H1 (cell line): ENCODE measurements at regions not wholly inside any gene's neighbourhood (a gene's known extent, or its start where the extent isn't known, plus 50 kb on each side); places are given as distances from the start of the nearest gene placed in this dataset.

ENCODE experiments used
- CTCF ChIA-PET: fragments of 300-600 bp; sonication (Branson Sonifier 250); formaldehyde crosslinking; loops from one replicate; lab custom pipeline; 2021; ENCODE audit not compliant: partially characterized antibody; lab: Charles Lee
- POLR2A ChIA-PET: fragments of 300-600 bp; sonication (Branson Sonifier 250); formaldehyde crosslinking; loops from one replicate; lab custom pipeline; 2021; ENCODE audit warnings: inconsistent platforms; ENCODE audit not compliant: partially characterized antibody; lab: Charles Lee
- DNase-seq, 2 experiments: peaks; one replicate each; pipeline versions ENCODE4 v3.0.0 to v3.0.0-alpha.2; 2010 to 2022; ENCODE audit warnings: low spot score in 2 of 2, low read depth in 1 of 2, mixed read lengths in 1 of 2
- FAIRE-seq: peaks from 2 replicates; lab custom pipeline; 2011; peaks lifted over from hg19 to GRCh38; lab: Jason Lieb, UNC
- H2AFZ ChIP-seq: 2 replicates; pipeline ENCODE4 v1.8.1; 2012; ENCODE audit warnings: low read length, inconsistent platforms
- H2AK5ac ChIP-seq: 2 replicates; pipeline ENCODE4 v1.6.1; 2013; ENCODE audit warnings: low read depth, low read length
- H2BK120ac ChIP-seq: replicated peaks from 2 replicates; pipeline ENCODE3; 2013; ENCODE audit warnings: low read depth, low read length, inconsistent platforms
- H2BK12ac ChIP-seq: 2 replicates; pipeline ENCODE4 v1.6.1; 2013; ENCODE audit warnings: low read depth, low read length
- H2BK15ac ChIP-seq: 2 replicates; pipeline ENCODE4 v1.6.1; 2013; ENCODE audit warnings: low read length
- H2BK20ac ChIP-seq: 2 replicates; pipeline ENCODE4 v1.6.1; 2013; ENCODE audit warnings: low read length
- H2BK5ac ChIP-seq: 2 replicates; pipeline ENCODE4 v1.6.1; 2013; ENCODE audit warnings: low read depth, low read length
- H3K14ac ChIP-seq: 2 replicates; pipeline ENCODE4 v1.6.1; 2013; ENCODE audit warnings: inconsistent platforms; ENCODE audit not compliant: insufficient read length
- H3K18ac ChIP-seq: 2 replicates; pipeline ENCODE4 v1.6.1; 2013; ENCODE audit warnings: low read length; ENCODE audit errors: extremely low read depth
- H3K23ac ChIP-seq: 2 replicates; pipeline ENCODE4 v1.6.1; 2013; ENCODE audit warnings: inconsistent platforms; ENCODE audit not compliant: insufficient read length
- H3K23me2 ChIP-seq: 2 replicates; pipeline ENCODE4 v1.6.1; 2013; ENCODE audit warnings: low read depth, low read length
- H3K27ac ChIP-seq: 2 replicates; pipeline ENCODE4 v1.6.1; 2011; ENCODE audit warnings: low read depth, low read length, inconsistent platforms
- H3K27me3 ChIP-seq, 4 experiments: replicated peaks in 1 of 4; 1 replicate in 1 of 4; 2 replicates in 3 of 4; pipeline versions ENCODE4 v1.6.1 to v1.8.1; 2011 to 2013; ENCODE audit warnings: low read length in 3 of 4, mild to moderate bottlenecking in 3 of 4, inconsistent platforms in 2 of 4, mixed read lengths in 2 of 4, moderate library complexity in 1 of 4; ENCODE audit not compliant: control insufficient read depth in 3 of 4, insufficient read depth in 3 of 4; ENCODE audit errors: extremely low read depth in 1 of 4
- H3K36me3 ChIP-seq, 4 experiments: 2 replicates each; pipeline versions ENCODE4 v1.6.1 to v1.8.1; 2011 to 2013; ENCODE audit warnings: mild to moderate bottlenecking in 4 of 4, low read length in 3 of 4, moderate library complexity in 2 of 4, control low read depth in 1 of 4, inconsistent platforms in 1 of 4; ENCODE audit not compliant: insufficient read depth in 4 of 4, control insufficient read depth in 2 of 4
- H3K4ac ChIP-seq: replicated peaks from 2 replicates; pipeline ENCODE3; 2013; ENCODE audit warnings: low read length, low read depth, mixed read lengths, inconsistent platforms; ENCODE audit not compliant: insufficient read length
- H3K4me1 ChIP-seq, 4 experiments: replicated peaks in 1 of 4; 1 replicate in 1 of 4; 2 replicates in 3 of 4; pipeline versions ENCODE4 v1.6.1 to v1.8.1; 2011 to 2013; ENCODE audit warnings: low read length in 3 of 4, inconsistent platforms in 2 of 4, mixed read lengths in 1 of 4; ENCODE audit not compliant: insufficient read depth in 4 of 4, control insufficient read depth in 3 of 4
- H3K4me2 ChIP-seq, 2 experiments: 2 replicates each; pipeline versions ENCODE4 v1.6.1 to v1.8.1; 2011 to 2013; ENCODE audit warnings: low read depth in 2 of 2, low read length in 2 of 2, control low read depth in 1 of 2, inconsistent platforms in 1 of 2, mild to moderate bottlenecking in 1 of 2; ENCODE audit not compliant: insufficient read depth in 1 of 2
- H3K4me3 ChIP-seq, 4 experiments: fragments of 200-600, 300-600 bp in 1 of 4; sonication (generic), shearing (Covaris generic), sonication (Bioruptor Twin) in 1 of 4; 2 replicates each; pipeline versions ENCODE4 v1.5.1 to v1.8.1; 2011 to 2016; ENCODE audit warnings: low read length in 4 of 4, low read depth in 3 of 4, control low read depth in 2 of 4, inconsistent platforms in 2 of 4, mild to moderate bottlenecking in 2 of 4, mixed read lengths in 1 of 4, moderate library complexity in 1 of 4; ENCODE audit not compliant: insufficient read depth in 2 of 4; ENCODE audit errors: extremely low read depth in 1 of 4
- H3K56ac ChIP-seq: replicated peaks from 2 replicates; pipeline ENCODE3; 2013; ENCODE audit warnings: low read depth, mild to moderate bottlenecking, mixed read lengths, low read length, inconsistent platforms; ENCODE audit not compliant: insufficient read length
- H3K79me1 ChIP-seq: 2 replicates; pipeline ENCODE4 v1.6.1; 2013; ENCODE audit warnings: low read depth, low read length, control low read depth
- H3K79me2 ChIP-seq, 2 experiments: 2 replicates each; pipeline versions ENCODE4 v1.6.1 to v1.8.1; 2012 to 2013; ENCODE audit warnings: low read length in 2 of 2, mild to moderate bottlenecking in 2 of 2, inconsistent platforms in 1 of 2; ENCODE audit not compliant: insufficient read depth in 2 of 2, control insufficient read depth in 1 of 2
- H3K9ac ChIP-seq, 4 experiments: replicated peaks in 1 of 4; 1 replicate in 1 of 4; 2 replicates in 3 of 4; pipeline versions ENCODE4 v1.6.1 to v1.8.1; 2011 to 2013; ENCODE audit warnings: low read depth in 3 of 4, low read length in 3 of 4, control low read depth in 2 of 4, mild to moderate bottlenecking in 2 of 4, moderate library complexity in 2 of 4, inconsistent platforms in 1 of 4; ENCODE audit errors: extremely low read depth in 1 of 4
- H3K9me3 ChIP-seq, 2 experiments: 2 replicates each; pipeline versions ENCODE4 v1.6.1 to v1.8.1; 2012 to 2013; ENCODE audit warnings: mild to moderate bottlenecking in 2 of 2, moderate library complexity in 2 of 2, control low read depth in 1 of 2, inconsistent platforms in 1 of 2, low read depth in 1 of 2, low read length in 1 of 2, mixed read lengths in 1 of 2; ENCODE audit not compliant: insufficient read depth in 2 of 2
- H4K20me1 ChIP-seq, 2 experiments: replicated peaks in 1 of 2; 2 replicates each; pipeline versions ENCODE3 to v1.8.1; 2011 to 2013; ENCODE audit warnings: inconsistent platforms in 2 of 2, low read length in 2 of 2, mild to moderate bottlenecking in 1 of 2; ENCODE audit not compliant: insufficient read depth in 2 of 2, control insufficient read depth in 1 of 2
- H4K5ac ChIP-seq: 2 replicates; pipeline ENCODE4 v1.6.1; 2013; ENCODE audit warnings: low read length, low read depth, mixed read lengths, inconsistent platforms; ENCODE audit not compliant: insufficient read length
- H4K8ac ChIP-seq: 2 replicates; pipeline ENCODE4 v1.8.0; 2013; ENCODE audit warnings: mild to moderate bottlenecking, moderate library complexity, low read length, inconsistent platforms; ENCODE audit not compliant: insufficient read depth; ENCODE audit errors: extremely low read depth
- H4K91ac ChIP-seq: replicated peaks from 2 replicates; pipeline ENCODE3; 2013; ENCODE audit warnings: low read length, mixed read lengths, inconsistent platforms; ENCODE audit not compliant: insufficient read length
- ASH2L ChIP-seq: fragments of 200-600, 300-600 bp; sonication (generic); IDR thresholded peaks from one replicate; pipeline ENCODE4 v1.7.1; 2017; ENCODE audit warnings: low read length
- CBX5 ChIP-seq: fragments of 300-800, 300-1000 bp; sonication (generic); IDR thresholded peaks from 2 replicates; pipeline ENCODE4 v1.7.1; 2016; ENCODE audit warnings: antibody characterized with exemption, low read length, low read depth
- GABPA ChIP-seq: IDR thresholded peaks from 2 replicates; pipeline ENCODE4 v1.6.1; 2011; ENCODE audit warnings: mild to moderate bottlenecking, low read length, moderate library complexity, borderline replicate concordance; ENCODE audit not compliant: insufficient read depth
- JUN ChIP-seq: IDR thresholded peaks from 2 replicates; pipeline ENCODE4 v1.6.1; 2011; ENCODE audit warnings: low read depth, mild to moderate bottlenecking, improper control_type of control experiment, low read length
- JUND ChIP-seq: IDR thresholded peaks from 2 replicates; pipeline ENCODE4 v1.6.1; 2011; ENCODE audit warnings: mild to moderate bottlenecking, improper control_type of control experiment, low read length
- KDM1A ChIP-seq: fragments of 200-600, 300-600 bp; sonication (generic); IDR thresholded peaks from 2 replicates; pipeline ENCODE4 v1.7.1; 2016; ENCODE audit warnings: mild to moderate bottlenecking, low read length, borderline replicate concordance
- TBP ChIP-seq: IDR thresholded peaks from 2 replicates; pipeline ENCODE4 v1.6.1; 2011; ENCODE audit warnings: low read depth, low read length, improper control_type of control experiment
- TCF12 ChIP-seq: IDR thresholded peaks from 2 replicates; pipeline ENCODE4 v1.6.1; 2011; ENCODE audit warnings: low read depth, mild to moderate bottlenecking, low read length
- WGBS, 2 experiments: shearing (Covaris generic) in 1 of 2; methylation state at CpG; one replicate each; pipeline versions ENCODE4 v1.1.6 to v1.1.7; 2013 to 2015; ENCODE audit warnings: low lambda C conversion rate in 2 of 2, mixed read lengths in 2 of 2, inconsistent platforms in 1 of 2, low coverage in 1 of 2, missing lambda C conversion rate in 1 of 2; ENCODE audit not compliant: insufficient replicate concordance in 2 of 2, insufficient coverage in 1 of 2, insufficient read length in 1 of 2; ENCODE audit errors: extremely low coverage in 1 of 2, missing lambda C conversion rate in 1 of 2; 5-methylcytosine and 5-hydroxymethylcytosine counted together

- FAIRE-seq (no peak), DNase-seq (no peak)
- Histone ChIP-seq H3K9ac (no peak overlapping the region), H2BK20ac (no peak overlapping the region), H2AK5ac (no peak overlapping the region), H3K4ac (no peak overlapping the region), H3K4me2 (no peak overlapping the region), H3K56ac (no peak overlapping the region), H2BK5ac (no peak overlapping the region), H3K23ac (no peak overlapping the region), H4K20me1 (no peaks in the 10 kb centered on the region), H3K36me3 (no peaks in the 10 kb centered on the region; a peak in 1 of 8 replicates), H2BK15ac (no peak overlapping the region), H3K79me2 (no peaks in the 10 kb centered on the region), H3K4me1 (no peaks in the 10 kb centered on the region), H2AFZ (no peak overlapping the region), H3K27ac (no peak overlapping the region), H3K27me3 (no peaks in the 10 kb centered on the region), H3K14ac (no peak overlapping the region), H4K8ac (no peak overlapping the region), H3K18ac (no peak overlapping the region), H4K91ac (no peak overlapping the region), H2BK12ac (no peak overlapping the region), H3K4me3 (no peak overlapping the region), H2BK120ac (no peak overlapping the region), H4K5ac (no peak overlapping the region), H3K23me2 (no peaks in the 10 kb centered on the region), H3K79me1 (no peaks in the 10 kb centered on the region), H3K9me3 (peaks cover 7 to 10% of the 10 kb centered on the region in 2 experiments)
- TF ChIP-seq TBP (no peak), JUN (no peak), CBX5 (no peak), TCF12 (no peak), JUND (no peak), KDM1A (no peak), GABPA (no peak), ASH2L (no peak)
- 91% methylated on average over 3 of the region's 3 CpGs; no CpG with 5 or more reads in 1 of the 2 experiments for WGBS, 2 experiments
- POLR2A ChIA-PET = no interaction called here
- CTCF ChIA-PET = interaction anchor here (0.6 to 1.6 kb wide), 2 partner anchors 24 to 78 kb away, joined by 4 read pairs; no protein-coding TSS in a partner anchor
Observed at GRCh38 chr5:113755516-113755915, 242.0 kb downstream of the YTHDC2 start.
